Suppressor macrophage (primary cell): ENCODE measurements at regions not wholly inside any gene's neighbourhood (a gene's known extent, or its start where the extent isn't known, plus 50 kb on each side); places are given as distances from the start of the nearest gene placed in this dataset.

Source experiments
- DNase-seq, 4 experiments: peaks; one replicate each; pipeline ENCODE4 v3.0.0-alpha.2; 2020 to 2022

GRCh38 chr10:69684020-69684980, 54.3 kb downstream of the FAM241B start:
- DNase-seq = no peak

DNA sequence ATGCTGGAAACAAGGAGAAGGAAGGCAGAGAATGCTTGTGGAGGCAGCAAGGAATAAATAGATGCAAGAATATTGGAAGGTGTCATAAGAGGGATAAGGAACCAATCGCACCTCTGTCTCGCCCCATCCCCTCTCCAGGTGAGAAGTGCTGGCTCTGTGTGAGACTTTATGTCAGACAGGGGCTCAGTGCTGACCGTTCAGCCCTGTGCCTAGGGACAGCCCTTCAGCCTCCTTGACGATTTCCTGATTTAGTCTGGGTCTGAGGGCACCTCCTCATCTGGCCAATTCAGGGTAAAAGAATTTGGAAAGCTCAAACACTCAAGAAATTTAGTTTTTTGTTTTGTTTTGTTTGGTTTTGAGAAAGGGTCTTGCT, 54.9 kb downstream of the FAM241B start:
- DNase-seq = no peak

GRCh38 chr10:69685426-69685801, 55.4 kb downstream of the FAM241B start:
- no peak for DNase-seq

- no peak for DNase-seq
These were observed 55.9 kb downstream of the FAM241B start for GRCh38 chr10:69685802-69686585.

GRCh38 chr10:69686866-69687265, 56.8 kb downstream of the FAM241B start:
- DNase-seq = no peak

DNA sequence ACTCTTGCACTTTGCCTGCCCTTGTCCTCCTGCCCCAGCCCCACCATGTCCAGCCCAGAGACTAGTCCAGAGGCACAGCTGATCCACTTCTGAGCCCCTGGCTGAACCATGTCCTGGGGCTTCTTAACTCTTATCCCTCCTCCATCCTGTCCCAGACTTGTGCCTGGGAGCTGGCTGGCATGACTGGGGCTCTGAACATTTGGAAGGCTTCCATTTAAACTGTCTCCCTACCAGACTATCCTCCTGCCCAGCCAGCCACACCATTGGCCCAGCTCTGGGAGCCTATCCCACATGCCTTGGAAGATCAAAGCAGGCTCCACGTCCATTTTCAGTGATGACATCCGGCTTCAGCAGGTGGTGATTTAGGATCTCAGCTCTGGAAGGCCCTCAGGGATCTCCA, 57.4 kb downstream of the FAM241B start:
- no peak for DNase-seq

DNA sequence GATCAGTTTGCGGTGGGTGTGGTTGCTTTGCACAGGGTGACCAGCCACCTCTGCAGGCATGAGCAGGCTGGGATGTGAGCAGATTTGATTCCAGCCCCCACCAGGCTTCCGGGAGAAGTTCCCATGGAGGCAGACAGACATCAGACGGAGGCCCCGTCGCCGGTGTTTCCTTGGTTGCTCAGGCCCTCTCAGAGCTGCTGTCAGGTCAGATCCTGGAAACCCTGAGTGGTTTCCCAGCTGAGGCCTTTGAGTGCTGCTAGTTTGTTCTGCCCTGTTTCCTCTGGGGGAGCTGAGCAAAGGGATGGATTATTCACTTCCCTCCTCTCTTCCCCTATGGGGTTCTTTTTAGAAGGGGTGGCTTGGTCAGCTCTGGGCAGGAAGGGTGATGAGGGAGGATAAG, 62.2 kb downstream of the FAM241B start:
- DNase-seq = no peak

- no peak for DNase-seq
These were observed 62.8 kb downstream of the FAM241B start for GRCh38 chr10:69692891-69693290.

GRCh38 chr10:69693886-69694285, 63.8 kb downstream of the FAM241B start:
- no peak for DNase-seq

- peak; percentile 36 to 43 (median 39) for DNase-seq
These were observed 66.2 kb downstream of the FAM241B start for GRCh38 chr10:69696073-69696731.

GRCh38 chr10:69697006-69697405, 67.0 kb downstream of the FAM241B start:
- no peak for DNase-seq

DNA sequence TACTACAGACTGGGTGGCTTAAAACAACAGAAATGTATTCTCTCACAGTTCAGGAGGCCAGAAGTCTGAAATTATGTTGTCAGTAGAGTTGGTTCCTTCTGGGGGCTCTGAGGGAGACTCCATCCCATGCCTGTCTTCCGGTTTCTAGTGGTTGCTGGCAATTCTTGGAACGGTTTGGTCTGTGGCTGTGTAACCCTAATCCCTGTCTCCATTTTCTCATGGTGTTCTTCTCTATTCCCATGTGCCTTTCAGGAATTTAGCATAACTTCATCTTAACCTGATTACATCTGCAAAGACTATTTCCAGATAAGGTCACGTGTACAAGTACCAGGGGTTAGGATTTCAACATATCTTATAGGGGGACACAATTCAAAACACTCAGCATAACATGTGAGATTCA, 73.2 kb downstream of the FAM241B start:
- no peak for DNase-seq

- peak; percentile 17 to 82 (median 48) for DNase-seq
These were observed 74.0 kb downstream of the FAM241B start for GRCh38 chr10:69703766-69704630.

- DNase-seq = no peak
These were observed 79.4 kb downstream of the FAM241B start for GRCh38 chr10:69709366-69709941.

- no peak for DNase-seq
These were observed 80.2 kb downstream of the FAM241B start for GRCh38 chr10:69710008-69710888.

DNA sequence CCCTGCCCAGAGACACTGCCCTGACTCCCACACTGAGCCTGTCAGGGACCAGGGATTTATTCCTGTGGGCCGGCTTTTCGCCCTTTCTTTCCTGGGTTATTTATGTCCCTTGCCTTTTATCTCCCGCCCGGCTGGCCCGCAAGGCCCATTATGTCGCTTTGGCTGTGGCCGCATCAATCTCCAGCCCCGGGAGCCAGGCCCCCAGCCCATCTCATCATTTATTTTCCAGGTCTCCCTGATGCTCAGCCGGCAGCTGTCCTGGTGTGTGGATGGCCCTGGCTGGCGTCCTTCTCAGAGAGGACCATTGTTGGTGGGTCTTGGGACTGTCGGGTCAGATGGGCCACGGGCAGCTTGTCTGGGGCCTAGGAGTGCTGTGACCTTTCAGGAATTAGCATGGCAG, 82.3 kb downstream of the FAM241B start:
- DNase-seq = no peak

DNA sequence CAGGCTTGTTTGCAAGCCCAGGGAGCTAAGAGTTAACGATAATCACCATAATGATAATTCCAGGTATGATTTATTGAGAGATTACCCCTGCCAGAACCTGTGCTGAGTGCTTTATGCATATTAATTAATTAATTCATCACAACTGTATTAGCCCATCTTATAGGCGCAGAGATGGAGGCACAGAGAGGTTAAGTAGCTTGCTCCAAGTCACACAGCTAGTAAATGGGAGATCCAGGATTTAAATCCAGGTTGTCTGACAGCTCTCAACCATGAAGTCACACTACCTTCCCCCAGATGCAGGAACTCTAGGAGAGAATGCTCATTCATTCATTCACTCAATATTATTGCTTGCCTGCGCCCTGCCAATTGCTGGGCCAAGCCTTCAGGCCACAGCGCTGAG, 84.5 kb downstream of the FAM241B start:
- no peak for DNase-seq

DNA sequence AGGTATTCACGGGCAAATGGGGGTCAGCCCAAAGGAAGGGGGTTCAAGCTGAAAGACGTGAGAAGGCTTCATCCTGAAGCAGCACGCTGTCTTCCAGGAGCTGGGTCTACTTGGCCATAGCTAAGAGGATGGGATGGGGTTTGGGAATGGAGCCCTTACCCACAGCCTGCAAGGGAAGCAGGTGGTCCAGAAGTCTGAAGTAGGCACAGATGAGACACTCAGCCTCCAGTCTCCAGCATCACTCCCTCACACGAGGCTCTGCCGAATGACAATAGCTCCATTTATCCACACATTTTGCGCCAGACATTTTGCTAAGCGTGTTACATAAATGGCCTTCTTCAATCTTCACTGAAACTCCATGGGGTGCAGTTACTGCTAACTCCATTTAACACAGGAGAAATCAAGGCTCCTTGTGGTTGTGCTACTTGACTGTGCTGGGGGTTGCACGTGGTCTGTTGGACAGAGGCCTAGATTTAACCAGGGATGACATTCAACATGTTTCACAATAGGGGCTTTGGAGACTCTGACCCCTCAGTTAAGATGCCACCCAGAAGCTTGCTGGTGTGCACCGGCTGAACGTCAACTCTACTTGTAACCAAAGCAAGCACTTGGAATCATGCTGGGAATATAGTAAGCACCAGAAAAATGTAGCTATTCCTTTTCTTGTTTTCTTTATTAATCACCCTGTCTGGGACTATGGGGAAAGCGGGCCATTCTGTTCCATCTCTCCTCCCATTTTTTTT, 85.3 kb downstream of the FAM241B start:
- no peak for DNase-seq

- no peak for DNase-seq
These were observed 85.7 kb upstream of the COL13A1 start for GRCh38 chr10:69715899-69716606.
